ENCODE measurements at regions not wholly inside any gene's neighbourhood (a gene's known extent, or its start where the extent isn't known, plus 50 kb on each side); places are given as distances from the start of the nearest gene placed in this dataset.

DNA sequence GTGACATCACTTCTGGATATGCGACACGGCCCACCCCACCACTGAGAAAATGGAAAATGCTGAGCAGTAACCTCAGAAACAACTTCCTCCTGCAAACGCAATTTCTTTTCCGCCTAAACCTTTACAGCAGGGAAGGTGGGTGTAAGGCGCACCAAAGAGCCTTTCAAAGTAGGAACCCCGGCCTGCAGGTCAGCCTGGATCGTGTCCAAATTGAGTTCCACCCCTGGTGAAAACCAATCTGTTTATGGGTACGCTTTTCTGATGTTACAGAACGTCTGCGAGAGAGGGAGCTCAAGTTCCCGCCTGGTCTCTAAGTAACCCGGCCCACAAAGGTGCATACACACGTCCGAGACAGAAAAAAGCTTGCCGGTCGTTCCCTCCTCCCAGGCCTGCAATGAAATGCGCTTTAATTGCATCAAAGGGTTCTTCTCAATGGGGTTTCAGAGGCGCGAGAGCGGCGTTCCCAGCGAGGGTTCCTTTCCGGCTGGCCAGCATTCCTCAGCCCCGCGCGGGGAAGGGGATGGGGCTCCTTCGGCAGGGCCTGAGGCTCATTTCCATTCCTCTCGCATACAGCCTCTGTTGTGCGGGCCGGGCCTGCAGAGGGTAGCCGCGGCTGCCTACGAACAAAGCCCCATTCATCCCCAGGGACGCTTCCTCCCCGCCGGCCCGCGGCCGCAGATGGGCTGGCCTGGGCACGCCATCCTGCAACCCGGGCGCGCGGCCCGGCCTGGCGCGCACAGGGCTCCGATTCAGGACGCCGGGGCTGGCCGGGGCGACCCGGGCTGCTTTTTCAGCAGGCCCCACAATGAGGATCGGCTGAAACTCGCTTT lies 138.1 kb downstream of the TMCO5A start:
- TF ChIP-seq, protein P1, sequence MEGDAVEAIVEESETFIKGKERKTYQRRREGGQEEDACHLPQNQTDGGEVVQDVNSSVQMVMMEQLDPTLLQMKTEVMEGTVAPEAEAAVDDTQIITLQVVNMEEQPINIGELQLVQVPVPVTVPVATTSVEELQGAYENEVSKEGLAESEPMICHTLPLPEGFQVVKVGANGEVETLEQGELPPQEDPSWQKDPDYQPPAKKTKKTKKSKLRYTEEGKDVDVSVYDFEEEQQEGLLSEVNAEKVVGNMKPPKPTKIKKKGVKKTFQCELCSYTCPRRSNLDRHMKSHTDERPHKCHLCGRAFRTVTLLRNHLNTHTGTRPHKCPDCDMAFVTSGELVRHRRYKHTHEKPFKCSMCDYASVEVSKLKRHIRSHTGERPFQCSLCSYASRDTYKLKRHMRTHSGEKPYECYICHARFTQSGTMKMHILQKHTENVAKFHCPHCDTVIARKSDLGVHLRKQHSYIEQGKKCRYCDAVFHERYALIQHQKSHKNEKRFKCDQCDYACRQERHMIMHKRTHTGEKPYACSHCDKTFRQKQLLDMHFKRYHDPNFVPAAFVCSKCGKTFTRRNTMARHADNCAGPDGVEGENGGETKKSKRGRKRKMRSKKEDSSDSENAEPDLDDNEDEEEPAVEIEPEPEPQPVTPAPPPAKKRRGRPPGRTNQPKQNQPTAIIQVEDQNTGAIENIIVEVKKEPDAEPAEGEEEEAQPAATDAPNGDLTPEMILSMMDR (IDR thresholded peaks at IDR 0.05) = peak in 3 of 6 experiments; percentile 18 to 20 (median 19)
- peak in 1 of 2 donors; percentile 7 for TF ChIP-seq POLR2A (IDR thresholded peaks at IDR 0.05)

All from Peyer's patch (tissue), 4 donors.